ENCODE measurements at regions not wholly inside any gene's neighbourhood (a gene's known extent, or its start where the extent isn't known, plus 50 kb on each side); places are given as distances from the start of the nearest gene placed in this dataset.

- WGBS, 5 donors, result 23 to 45% (median 32%) methylated on average over 1 of the region's 1 CpG
- Histone ChIP-seq H3K4me3 (no peak overlapping the region), H3K4me1 (no peaks in the 10 kb centered on the region), H3K9me3 (no peaks in the 10 kb centered on the region), H3K36me3 (no peaks in the 10 kb centered on the region), H3K27me3 (no peaks in the 10 kb centered on the region), H3K27ac (no peak overlapping the region)
- TF ChIP-seq POLR2A (IDR thresholded peaks at IDR 0.05) (no peak), EP300 (IDR thresholded peaks at IDR 0.05) (no peak), CTCF (IDR thresholded peaks at IDR 0.05) (no peak), POLR2AphosphoS5 (IDR thresholded peaks at IDR 0.05) (no peak)
- intact Hi-C loops (cut with DNase I; ENCODE audit: low total_unique reads), result no loop called here
- DNase-seq, result no peak
These were observed 186.3 kb upstream of the TMEFF2 start for GRCh38 chr2:192381082-192381481.

- H3K27me3 ChIP-seq, result no peaks in the 10 kb centered on the region
- H3K27ac ChIP-seq, result no peak overlapping the region
- TF ChIP-seq POLR2A (IDR thresholded peaks at IDR 0.05), result no peak
- TF ChIP-seq CTCF (IDR thresholded peaks at IDR 0.05), result no peak
- TF ChIP-seq EP300 (IDR thresholded peaks at IDR 0.05), result no peak
- TF ChIP-seq POLR2AphosphoS5 (IDR thresholded peaks at IDR 0.05), result no peak
- intact Hi-C loops (cut with DNase I; ENCODE audit: low total_unique reads), result no loop called here
- DNase-seq, result no peak
- 20 to 49% (median 40%) methylated on average over 1 of the region's 1 CpG for WGBS, 5 donors
- H3K4me1 ChIP-seq, result no peaks in the 10 kb centered on the region
- H3K36me3 ChIP-seq, result no peaks in the 10 kb centered on the region
- no peaks in the 10 kb centered on the region for H3K9me3 ChIP-seq
- H3K4me3 ChIP-seq, result no peak overlapping the region
These were observed 185.0 kb upstream of the TMEFF2 start for GRCh38 chr2:192379736-192380135.

GRCh38 chr2:192377173-192377572, 182.4 kb upstream of the TMEFF2 start:
- no peak for DNase-seq
- Histone ChIP-seq H3K4me1 (no peaks in the 10 kb centered on the region), H3K36me3 (no peaks in the 10 kb centered on the region), H3K27me3 (no peaks in the 10 kb centered on the region), H3K9me3 (no peaks in the 10 kb centered on the region), H3K4me3 (no peak overlapping the region), H3K27ac (no peak overlapping the region)
- TF ChIP-seq POLR2AphosphoS5 (IDR thresholded peaks at IDR 0.05) (no peak), CTCF (IDR thresholded peaks at IDR 0.05) (no peak), POLR2A (IDR thresholded peaks at IDR 0.05) (no peak)
- intact Hi-C loops (cut with DNase I; ENCODE audit: low total_unique reads), result no loop called here

- no peaks in the 10 kb centered on the region for H3K36me3 ChIP-seq
- no peaks in the 10 kb centered on the region for H3K9me3 ChIP-seq
- H3K27me3 ChIP-seq, result no peaks in the 10 kb centered on the region
- no peak overlapping the region for H3K27ac ChIP-seq
- H3K4me3 ChIP-seq, result no peak overlapping the region
- WGBS, 5 donors, result 86 to 97% (median 92%) methylated on average over 2 of the region's 2 CpGs
- intact Hi-C loops (cut with DNase I; ENCODE audit: low total_unique reads), result no loop called here
- DNase-seq, result no peak
- TF ChIP-seq POLR2AphosphoS5 (IDR thresholded peaks at IDR 0.05), result no peak
- no peak for TF ChIP-seq EP300 (IDR thresholded peaks at IDR 0.05)
- TF ChIP-seq CTCF (IDR thresholded peaks at IDR 0.05), result no peak
- TF ChIP-seq POLR2A (IDR thresholded peaks at IDR 0.05), result no peak
- no peaks in the 10 kb centered on the region for H3K4me1 ChIP-seq
These were observed 179.0 kb upstream of the TMEFF2 start for GRCh38 chr2:192373754-192374153.

- 84 to 94% (median 90%) methylated on average over 6 of the region's 6 CpGs for WGBS, 5 donors
- Histone ChIP-seq H3K4me1 (no peaks in the 10 kb centered on the region), H3K27ac (no peak overlapping the region), H3K36me3 (no peaks in the 10 kb centered on the region), H3K9me3 (no peaks in the 10 kb centered on the region), H3K4me3 (no peak overlapping the region), H3K27me3 (no peaks in the 10 kb centered on the region)
- no peak for DNase-seq
- intact Hi-C loops (cut with DNase I; ENCODE audit: low total_unique reads), result no loop called here
- TF ChIP-seq POLR2A (IDR thresholded peaks at IDR 0.05) (no peak), POLR2AphosphoS5 (IDR thresholded peaks at IDR 0.05) (no peak)
These were observed 178.5 kb upstream of the TMEFF2 start for GRCh38 chr2:192373221-192373620.

Data from stomach (tissue), 8 donors.